Dermis blood vessel endothelial cell (primary cell): ENCODE measurements at regions not wholly inside any gene's neighbourhood (a gene's known extent, or its start where the extent isn't known, plus 50 kb on each side); places are given as distances from the start of the nearest gene placed in this dataset.
A peak's percentile ranks its signal among the peaks of the same experiment; 100 is the strongest.

Source experiments
- DNase-seq: peaks from one replicate; pipeline ENCODE4 v3.0.0; 2010

DNA sequence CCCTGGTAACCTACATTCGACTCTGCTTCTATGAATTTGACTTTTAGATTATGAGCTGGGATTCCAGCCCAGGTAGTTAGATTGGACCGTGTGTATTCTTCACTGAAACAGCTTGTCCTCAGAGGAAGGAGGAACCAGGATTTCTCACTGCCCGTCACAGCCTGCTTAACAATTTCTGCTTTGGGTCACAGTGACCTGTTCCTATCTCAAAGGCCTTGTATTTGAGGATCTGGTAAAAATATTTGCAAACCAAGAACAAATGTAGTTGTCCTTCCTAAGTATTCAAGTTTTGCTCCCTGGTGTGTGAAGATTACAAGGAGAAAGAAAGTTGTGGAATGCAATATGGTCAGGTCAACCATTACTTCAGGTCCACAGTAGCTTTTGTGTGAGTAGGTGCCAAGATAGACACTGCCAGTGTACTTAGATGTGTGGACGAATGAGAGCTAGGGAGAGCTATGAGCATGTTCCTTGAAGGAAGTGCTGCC, 55.1 kb downstream of the KIF4B start:
- no peak for DNase-seq

DNA sequence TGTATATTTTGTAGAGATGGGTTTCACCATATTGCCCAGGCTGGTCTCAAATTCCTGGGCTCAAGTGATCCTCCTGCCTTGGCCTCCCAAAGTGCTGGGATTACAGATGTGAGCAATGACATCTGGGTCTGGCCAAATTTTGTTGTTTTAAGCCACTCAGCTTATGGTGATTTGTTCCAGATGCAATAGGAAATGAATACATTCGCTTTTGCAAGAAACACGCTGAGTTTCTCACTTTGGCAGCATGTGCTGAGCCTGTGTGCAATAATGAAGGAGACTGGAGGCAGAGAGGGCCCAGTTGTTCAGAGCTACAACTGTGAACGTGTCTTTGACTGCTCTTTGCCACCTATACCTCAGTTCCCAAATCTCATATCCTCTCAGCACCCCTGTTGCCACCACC, 56.4 kb downstream of the KIF4B start:
- DNase-seq, result no peak

DNA sequence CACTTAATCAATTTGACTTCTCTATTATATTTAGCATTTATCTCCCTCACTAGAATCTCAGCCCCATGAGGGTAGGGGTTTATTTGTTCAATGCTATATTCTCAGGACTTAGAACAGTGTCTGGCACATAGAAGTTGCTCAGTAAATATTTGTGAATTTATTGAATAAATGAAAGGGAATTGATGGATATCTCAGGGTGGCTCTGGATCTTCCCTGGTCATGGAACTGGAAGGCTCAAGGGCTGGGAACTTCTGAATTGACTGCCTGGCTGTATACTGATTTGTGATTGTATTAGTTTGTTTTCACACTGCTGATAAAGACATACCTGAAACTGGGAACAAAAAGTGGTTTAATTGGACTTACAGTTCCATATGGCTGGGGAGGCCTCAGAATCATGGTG, 57.2 kb downstream of the KIF4B start:
- DNase-seq, result no peak

DNA sequence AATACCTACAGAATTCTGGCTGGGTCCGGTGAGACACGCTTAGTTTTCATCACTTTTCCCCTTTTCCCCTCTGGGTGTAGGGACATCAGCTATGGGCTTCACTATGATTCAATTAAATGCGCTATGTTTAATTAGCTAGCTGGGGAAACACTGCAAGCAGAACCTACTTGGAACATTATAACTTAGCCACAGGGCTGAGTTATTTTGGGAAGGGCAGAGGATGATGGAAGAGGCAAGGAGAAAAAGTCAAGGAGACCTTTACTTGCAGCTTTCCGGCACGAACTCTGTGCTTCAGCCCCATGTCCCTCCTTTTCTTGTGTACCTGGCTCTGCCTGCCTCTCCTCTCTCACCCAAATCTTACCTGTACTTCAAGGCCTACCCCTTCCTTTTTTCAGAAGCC, 62.8 kb downstream of the KIF4B start:
- DNase-seq, result no peak

DNA sequence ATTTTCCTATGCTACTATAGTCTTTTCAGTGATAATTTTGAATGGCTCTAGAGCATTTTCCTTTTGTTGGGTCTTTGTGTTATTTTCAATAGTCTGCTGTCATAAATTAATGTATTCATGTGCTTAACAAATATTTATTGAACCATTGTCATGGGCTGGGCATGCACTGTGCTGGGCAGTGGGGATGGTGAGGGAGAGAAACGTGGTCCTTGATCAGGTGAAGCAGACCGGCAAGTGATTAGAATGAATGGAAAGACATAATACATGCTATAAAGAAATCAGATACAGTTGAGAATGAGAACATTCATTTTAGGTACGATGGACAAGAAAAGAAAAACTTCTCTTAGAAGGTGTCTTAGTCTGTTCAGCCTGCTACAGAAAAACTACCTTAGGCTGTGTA, 66.1 kb downstream of the KIF4B start:
- DNase-seq, result no peak

DNA sequence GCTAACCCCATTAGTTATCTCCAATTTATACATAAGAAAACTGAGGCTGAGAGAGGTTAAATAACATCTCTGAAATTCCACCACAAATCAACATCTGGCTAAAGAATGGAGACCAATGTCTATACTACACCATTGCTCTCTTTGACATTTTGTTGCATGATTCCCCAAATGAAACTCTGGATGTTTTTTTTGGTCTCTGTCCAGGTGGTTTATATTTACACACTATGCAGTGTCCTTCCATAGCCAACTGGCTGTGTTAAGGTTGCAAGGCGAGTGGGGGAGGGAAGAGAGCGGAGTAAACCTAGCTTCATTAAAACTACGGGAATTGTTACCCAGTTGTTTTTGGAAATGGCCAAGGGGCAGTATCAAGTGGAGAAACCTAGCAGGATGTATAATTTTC, 67.2 kb downstream of the KIF4B start:
- no peak for DNase-seq

DNA sequence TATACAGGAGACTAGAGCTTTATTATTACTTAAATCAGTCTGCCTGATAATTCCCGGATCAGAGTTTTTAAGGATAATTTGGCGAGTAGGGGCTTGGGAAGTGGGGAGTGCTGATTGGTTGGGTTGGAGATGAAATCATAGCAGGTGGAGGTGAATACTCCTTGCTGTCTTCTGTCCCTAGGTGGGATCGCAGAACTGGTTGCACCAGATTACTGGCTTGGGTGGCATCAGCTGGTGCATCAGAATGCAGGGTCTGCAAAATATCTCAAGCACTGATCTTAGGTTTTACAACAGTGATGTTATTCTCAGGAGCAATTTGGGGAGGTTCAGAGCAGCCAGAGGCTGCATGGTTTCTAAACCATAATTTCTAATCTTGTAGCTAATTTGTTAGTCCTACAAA, 68.1 kb downstream of the KIF4B start:
- no peak for DNase-seq

DNA sequence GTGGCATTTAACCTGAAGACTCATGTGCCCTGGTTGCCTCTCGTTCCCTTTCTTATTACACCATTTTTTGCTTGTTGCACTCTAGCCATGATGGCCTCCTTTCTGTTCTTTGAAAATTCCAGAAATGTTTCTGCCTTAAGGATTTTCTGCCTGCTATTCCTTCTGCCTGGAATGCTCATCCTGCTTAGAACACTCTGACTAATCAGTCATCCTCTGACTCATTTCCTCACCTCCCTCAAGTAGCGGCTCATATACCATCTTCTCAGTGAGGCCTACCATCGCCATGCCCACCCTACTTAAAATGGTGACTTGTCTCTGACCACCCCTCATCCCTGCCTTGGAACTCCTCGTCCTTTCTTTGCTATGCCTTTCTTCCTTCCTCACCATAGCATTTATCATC, 68.8 kb downstream of the KIF4B start:
- peak; percentile 83 for DNase-seq

DNA sequence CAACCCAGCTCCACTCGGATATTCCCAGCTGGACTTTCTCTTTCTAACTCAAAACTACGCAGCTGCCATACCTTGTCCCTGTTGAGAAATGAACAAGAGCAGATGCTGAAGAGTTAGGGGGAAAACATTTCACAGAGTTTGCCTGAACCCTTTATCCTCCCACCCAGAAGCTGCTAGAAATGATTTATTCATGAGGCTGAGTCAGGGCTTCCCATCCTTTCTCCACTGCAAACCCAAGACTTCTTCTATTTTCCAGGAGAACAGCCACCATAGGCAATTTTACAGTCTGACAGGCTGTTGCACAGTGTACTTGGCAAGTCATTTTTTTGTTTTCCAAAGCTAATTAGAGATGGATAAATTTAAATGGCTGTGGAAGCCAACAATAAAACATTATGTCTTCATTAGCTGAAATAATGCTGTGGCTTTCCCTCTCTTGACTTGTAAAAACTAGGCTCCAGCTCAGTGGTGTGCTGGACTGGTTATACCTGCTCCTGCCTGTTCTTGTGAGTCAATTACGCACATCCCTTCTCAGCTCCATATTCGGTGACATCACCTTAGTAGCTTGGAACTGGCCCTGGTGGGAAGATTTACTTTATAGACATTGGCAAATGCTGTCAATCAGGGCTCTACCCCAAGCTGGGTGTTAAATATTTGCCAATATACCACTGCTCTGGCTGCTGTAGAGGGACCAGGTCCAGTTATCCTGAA, 71.9 kb downstream of the KIF4B start:
- no peak for DNase-seq

DNA sequence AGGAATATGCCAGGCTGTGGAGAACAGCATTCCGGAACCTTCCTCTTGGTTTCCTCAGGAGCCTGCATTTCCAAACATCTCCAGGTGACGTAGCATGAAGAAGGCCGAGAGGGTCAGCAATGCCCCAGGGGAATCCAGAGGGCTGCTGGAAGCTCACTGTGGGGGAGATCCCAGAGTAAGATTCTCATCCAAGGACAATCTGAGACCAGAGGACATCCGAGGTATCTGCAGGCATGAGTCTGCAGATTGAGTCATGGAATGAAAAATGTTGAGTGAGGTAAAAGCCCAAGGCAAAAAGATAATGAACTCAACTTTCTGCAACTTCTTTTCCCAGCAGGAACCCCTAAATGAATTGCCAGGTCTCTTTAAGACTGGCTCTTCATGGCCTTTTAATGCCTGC, 73.5 kb downstream of the KIF4B start:
- no peak for DNase-seq

DNA sequence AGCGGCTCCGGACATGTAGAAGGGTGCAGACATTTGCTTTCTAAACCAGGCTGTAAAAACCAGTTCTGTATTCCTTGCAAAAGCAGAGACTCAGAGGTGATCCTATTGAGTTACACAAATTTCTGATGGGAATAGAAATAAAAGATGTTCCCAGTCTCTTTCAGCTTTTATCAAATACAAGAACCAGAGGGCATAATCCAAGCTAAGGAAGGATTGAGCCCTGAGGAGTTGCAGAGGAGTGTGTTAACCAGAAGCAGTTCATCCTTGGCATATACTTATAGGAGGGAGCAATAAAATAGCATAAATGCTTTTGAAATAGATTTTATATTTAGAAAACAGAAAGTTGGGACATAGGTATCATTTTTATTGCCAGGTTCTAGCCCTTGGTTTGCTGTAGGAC, 75.3 kb downstream of the KIF4B start:
- DNase-seq, result no peak

DNA sequence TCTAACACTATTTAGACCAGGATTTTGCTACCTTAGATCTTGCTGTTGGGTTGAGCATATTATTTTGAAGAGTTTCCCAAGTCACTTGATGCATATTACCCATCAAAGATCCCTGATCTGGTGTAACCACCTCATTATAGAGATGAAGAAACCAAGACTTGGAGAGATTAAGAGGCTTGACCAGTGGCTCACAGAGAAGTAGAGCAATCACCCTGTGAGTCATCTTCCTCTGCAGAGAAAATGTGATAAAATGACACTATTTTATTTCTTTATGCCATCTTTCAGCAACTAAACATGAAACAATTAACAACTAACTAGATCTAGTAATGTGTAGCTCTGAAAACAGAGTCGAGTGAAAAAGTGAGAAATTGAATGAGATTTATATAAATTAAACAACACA, 76.1 kb downstream of the KIF4B start:
- DNase-seq, result peak; percentile 9

DNA sequence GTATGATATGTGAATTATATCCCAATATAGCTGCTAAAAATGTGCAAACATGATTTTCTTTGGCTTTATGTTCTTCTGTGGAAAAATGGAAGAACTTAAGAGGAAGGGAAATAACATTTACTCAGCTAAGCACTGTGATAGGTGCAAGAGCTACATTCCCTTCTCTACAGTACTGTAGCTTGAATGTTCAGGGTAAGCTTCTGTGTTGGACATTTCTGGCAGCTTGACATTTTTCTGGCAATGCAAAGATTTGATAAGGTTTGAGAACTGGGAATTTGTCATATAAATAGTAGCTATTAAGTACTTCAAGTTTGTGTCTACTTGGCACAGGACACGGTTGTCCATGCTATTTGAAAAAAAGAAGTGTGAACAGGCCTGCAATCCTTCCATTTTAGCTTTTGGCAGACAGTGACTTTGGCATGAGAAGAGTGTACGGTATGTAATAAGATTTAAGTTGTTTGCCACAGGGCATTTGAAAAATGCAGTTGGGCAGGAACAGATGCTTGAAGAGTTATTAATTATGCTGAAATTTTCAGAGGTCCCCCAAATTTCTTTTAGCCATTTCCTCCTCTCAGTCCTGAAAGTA, 77.6 kb downstream of the KIF4B start:
- no peak for DNase-seq

DNA sequence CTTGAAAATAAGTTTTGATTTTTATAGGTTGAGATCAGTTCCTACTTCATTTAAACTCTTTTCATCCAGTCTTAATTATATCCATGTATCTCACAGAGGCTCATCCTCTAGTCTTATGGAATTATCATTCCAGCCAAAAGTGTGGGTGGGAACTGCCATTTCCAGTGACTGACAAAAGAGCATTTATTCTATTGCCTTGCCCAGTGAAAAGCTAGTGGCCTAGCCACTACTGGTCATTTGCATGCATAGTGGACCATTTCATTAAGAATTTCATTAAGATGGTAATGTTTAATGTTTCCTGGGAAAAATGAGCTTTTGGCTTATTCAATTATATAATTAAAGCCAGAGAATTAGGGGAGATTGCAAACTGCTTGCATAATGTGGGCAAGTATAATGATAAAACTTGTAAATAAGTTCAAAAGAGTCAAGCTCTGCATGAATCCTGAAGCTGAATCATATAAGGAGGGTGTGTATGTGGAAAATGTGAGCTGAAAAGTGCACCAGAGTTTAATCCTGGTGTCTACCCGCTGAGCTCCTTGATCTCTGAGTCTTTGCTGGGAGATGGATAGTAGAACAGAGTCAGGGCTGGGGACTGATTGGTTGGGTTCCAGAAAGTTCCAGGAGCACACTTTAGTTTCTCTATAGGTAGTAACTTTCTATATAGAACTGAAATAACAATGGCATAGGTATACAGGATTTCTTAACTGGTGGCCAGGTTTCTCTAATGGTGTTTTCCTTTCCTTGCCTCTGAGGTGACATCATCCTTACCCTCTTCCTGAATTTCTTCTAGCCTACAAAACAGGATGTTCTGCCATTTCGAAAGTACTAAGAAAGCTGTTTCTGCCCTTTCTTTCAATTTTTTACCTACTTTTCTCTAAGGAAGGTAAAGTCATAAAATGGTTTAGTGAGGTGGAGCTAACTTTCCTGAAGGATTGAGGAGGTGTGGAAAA, 78.5 kb downstream of the KIF4B start:
- peak; percentile 38 for DNase-seq

DNA sequence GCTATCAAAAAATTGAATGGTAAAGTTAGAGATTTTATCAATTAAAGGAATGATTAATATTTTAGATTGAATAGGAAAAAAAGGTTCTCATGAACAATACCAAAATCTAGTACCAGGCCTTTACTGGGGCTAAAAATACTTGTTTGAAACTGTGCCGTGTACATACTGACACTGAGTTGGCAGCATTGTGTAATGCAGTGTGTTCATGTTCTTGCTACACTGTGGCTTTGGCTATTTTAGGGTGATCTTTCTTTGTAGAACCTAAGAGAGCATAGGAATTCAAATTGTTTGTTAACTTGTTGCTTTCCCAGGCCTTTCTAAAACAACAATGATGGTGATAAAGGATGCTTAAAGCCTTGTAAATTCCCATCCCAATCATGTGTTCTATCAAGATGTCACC, 80.9 kb downstream of the KIF4B start:
- no peak for DNase-seq

DNA sequence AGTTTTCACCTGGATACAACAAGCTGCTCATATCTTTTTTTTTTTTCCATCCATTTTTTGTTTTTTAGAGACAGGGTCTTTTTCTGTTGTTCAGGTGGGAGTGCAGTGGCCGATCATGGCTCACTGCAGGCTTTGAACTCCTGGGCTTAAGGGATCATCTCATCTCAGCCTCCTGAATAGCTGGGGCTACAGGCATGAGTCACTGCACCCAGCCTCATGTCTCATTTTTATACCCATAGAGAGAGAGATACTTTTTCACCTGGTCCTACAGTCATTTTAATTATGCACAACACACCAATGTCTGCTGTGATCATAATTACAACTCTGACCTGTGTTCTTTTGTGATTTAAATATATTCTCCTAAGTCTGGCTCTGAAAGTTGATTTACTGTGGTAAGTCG, 84.4 kb downstream of the KIF4B start:
- DNase-seq, result no peak

DNA sequence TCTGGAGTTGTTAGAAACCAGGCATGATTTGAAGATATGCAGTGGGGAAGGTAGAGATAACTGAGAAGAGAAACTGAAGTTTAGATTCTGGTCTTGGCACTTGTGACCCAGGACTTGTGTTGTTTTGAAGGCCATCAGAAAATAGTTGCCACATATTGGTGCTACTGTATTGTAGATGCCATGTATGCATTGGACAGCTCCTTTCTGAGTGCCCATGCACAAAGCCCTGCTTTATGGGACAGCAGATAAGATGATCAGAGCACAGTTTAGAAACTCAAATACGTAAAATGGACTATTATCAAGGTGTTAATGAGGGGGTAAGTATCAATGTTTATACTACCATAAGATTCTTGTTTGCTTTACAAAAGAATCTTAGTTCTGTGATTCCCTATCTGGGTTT, 84.9 kb downstream of the KIF4B start:
- DNase-seq, result no peak

DNA sequence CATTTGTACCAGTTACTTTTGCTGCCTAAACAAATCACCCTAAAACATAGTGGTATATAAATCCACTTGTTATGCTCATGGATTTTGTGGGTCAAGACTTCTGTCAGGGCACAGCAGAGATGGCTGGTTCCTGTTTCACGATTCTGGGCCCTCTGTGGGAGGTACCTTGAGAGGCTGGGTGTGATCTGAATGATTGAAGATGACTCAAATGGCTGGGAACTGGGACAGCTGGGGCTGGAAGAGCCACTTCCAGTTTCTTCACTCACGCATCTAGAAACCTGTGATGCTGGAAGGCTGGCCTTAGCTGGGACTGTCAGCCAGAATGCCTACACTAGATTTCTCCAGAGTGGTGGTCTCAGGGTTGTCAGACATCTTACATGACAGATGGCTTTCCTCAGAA, 88.1 kb downstream of the KIF4B start:
- no peak for DNase-seq

DNA sequence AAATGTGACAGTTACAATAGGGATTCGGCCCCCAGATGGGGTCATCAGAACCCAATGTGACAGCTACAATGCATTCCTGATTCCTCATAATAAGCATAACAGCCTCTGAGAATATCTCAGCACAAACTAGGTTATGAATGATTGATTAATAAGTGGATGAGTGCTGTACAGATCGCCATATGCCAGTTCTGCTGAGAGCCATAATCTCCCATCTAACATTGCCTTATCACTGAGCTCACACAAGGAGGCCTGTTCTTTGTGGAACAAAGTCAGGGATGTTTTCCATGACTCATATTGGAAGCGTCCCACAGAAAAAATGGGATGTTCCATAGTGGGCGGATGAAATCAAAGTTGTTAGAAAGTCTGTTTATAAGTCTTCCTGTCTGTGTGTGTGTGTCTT, 89.6 kb downstream of the KIF4B start:
- no peak for DNase-seq

DNA sequence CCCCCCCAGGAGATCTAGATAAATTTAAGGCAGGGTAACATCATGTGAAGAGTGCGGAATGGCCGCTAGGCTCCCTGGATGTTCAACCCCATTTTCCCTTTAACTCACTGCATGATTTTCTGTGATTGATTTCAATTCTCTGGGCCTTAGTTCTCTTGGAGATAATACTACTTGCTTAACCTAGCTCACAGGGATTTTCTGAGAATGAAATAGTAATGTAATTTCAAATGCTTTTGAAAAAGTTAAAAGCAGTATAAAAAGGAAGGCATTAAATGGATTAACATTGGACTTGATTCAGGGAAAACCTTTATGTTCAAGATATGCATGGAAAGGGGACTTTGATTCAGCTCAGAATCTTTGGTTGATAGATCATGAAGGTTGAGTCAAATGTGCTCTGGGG, 90.9 kb downstream of the KIF4B start:
- no peak for DNase-seq

DNA sequence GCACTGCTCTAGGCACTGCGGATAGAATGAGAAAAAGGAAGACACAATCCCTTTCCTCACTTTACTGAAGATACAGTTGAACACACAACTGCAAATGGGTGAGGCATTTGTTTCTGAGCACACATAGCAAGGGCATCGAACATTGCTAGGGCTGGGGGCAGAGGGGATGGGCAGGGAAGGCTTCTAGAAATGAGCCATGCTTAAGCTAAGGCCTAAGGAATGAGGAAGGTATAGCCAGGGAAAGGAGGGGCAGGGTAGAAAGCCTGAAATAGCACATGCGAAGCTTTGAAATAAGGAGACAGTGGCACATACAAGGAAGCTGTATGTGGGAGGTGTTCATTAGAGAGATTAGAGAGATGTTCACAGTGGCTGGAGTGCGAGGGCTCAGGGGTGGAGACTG, 92.7 kb downstream of the KIF4B start:
- DNase-seq, result no peak

DNA sequence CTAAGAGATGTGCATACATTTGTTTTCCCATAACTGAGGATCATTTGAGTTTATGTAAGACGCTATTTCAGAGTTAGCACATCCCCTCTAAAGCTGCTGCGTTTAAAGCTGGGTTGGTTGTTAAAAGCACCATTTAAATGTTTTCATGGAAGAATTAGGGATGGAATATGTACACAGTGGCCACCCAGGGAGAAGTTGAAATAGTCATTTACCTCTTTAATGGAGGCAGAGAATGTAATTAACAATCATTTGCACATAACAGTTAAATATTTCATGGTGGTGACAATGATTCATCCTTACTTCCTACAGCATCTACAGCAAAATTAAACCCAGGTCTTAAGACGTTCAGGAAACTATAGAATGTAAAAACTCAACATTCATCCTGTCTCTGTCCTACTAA, 100.3 kb downstream of the KIF4B start:
- DNase-seq, result no peak

DNA sequence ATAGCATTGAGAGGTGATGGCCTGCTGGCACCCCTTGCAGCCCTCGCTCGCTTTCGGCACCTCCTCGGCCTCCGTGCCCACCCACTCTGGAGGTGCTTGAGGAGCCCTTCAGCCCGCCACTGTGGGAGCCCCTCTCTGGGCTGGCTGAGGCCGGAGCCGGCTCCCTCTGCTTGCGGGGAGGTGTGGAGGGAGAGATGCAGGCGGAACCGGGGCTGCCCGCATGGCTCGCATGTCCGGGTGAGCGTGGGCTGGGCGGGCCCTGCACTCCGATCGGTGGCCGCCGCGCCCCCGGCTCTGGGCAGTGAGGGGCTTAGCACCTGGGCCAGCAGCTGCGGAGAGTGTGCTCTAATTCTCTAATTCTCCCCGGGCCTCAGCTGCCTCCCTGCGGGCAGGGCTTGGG, 101.1 kb downstream of the KIF4B start:
- DNase-seq, result no peak
